Hepatocyte (in vitro differentiated cells): ENCODE measurements at regions not wholly inside any gene's neighbourhood (a gene's known extent, or its start where the extent isn't known, plus 50 kb on each side); places are given as distances from the start of the nearest gene placed in this dataset.

ENCODE experiments used
- CTCF ChIP-seq: fragments of 200-600 bp; sonication (generic); IDR thresholded peaks from 2 replicates; pipeline ENCODE4 v1.5.1; 2016; ENCODE audit warnings: antibody characterized with exemption, mild to moderate bottlenecking; ENCODE audit not compliant: poor library complexity
- EZH2 ChIP-seq: fragments of 200-600 bp; sonication (generic); IDR thresholded peaks from 2 replicates; pipeline ENCODE4 v1.6.1; 2016; ENCODE audit warnings: antibody characterized with exemption, mild to moderate bottlenecking, borderline replicate concordance

DNA sequence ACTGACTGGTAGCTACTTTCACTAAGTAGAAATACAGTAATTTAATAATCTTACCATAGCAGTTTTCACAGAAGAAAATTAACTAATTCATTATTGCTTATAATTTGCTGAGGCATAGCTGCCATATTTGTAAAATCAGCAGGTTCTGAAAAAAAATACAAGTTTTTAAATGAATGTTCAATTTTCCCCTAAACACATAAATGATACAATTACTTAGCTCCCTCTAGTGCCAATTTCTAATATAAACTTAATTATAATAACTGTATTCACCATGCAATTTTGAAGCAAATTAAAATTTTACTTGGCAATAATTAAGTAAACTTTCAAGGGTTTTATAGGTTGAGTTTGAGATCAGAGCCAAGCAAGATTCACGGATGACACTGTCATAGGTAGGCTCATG is 1321.6 kb upstream of the ACVR2A start:
- peak; percentile 50 for TF ChIP-seq CTCF
- no peak for TF ChIP-seq EZH2
